Endothelial cell of umbilical vein (primary cell): ENCODE measurements at regions not wholly inside any gene's neighbourhood (a gene's known extent, or its start where the extent isn't known, plus 50 kb on each side); places are given as distances from the start of the nearest gene placed in this dataset.

Source experiments
- BruUV-seq: library from RNA; stranded (reverse); fragments of 400-500 nt; replicated peaks from 2 replicates; lab custom pipeline; 2021; lab: Mats Ljungman, UMichigan
- CTCF ChIA-PET: fragments of 300-600, 350-600 bp; sonication (Branson Sonifier 250); formaldehyde crosslinking; loops from one replicate; lab custom pipeline; 2021; ENCODE audit warnings: antibody characterized with exemption, inconsistent platforms; lab: Charles Lee
- POLR2A ChIA-PET: fragments of 300-600, 350-600 bp; sonication (Branson Sonifier 250); formaldehyde crosslinking; loops from one replicate; lab custom pipeline; 2021; ENCODE audit warnings: antibody characterized with exemption, inconsistent platforms; lab: Charles Lee
- DNase-seq: peaks from one replicate; pipeline ENCODE4 v3.0.0-alpha.2; 2011; ENCODE audit warnings: low read depth, low spot score
- FAIRE-seq: peaks from 2 replicates; lab custom pipeline; 2011; peaks lifted over from hg19 to GRCh38; lab: Jason Lieb, UNC
- H2AFZ ChIP-seq: 2 replicates; pipeline ENCODE4 v1.6.0; 2012; ENCODE audit warnings: low read depth, low read length, control low read depth, inconsistent platforms
- H3K27ac ChIP-seq: 2 replicates; pipeline ENCODE4 v1.5.1; 2011; ENCODE audit warnings: low read depth, mild to moderate bottlenecking, control low read depth, low read length, moderate library complexity; ENCODE audit not compliant: insufficient read depth
- H3K27me3 ChIP-seq, 2 experiments: 2 replicates each; pipeline versions ENCODE4 v1.6.0 to v1.6.1; 2011; ENCODE audit warnings: low read length in 2 of 2, mixed read lengths in 1 of 2; ENCODE audit not compliant: control insufficient read depth in 2 of 2, insufficient read depth in 2 of 2
- H3K36me3 ChIP-seq, 2 experiments: 2 replicates in 1 of 2; 3 replicates in 1 of 2; pipeline ENCODE4 v1.5.1; 2011; ENCODE audit warnings: low read length in 2 of 2, mild to moderate bottlenecking in 1 of 2, moderate library complexity in 1 of 2; ENCODE audit not compliant: control insufficient read depth in 2 of 2, insufficient read depth in 2 of 2; ENCODE audit errors: extremely low read depth in 1 of 2
- H3K4me1 ChIP-seq: 3 replicates; pipeline ENCODE4 v1.5.1; 2011; ENCODE audit warnings: mild to moderate bottlenecking, low read length; ENCODE audit not compliant: control insufficient read depth, insufficient read depth; ENCODE audit errors: extremely low read depth
- H3K4me2 ChIP-seq: 2 replicates; pipeline ENCODE4 v1.6.1; 2011; ENCODE audit warnings: low read length, control low read depth, mixed read lengths; ENCODE audit not compliant: insufficient read depth
- H3K4me3 ChIP-seq, 3 experiments: fragments of 200-600 bp in 1 of 3; sonication (generic), shearing (Covaris generic) in 1 of 3; replicated peaks in 1 of 3; 2 replicates each; pipeline ENCODE4 v1.5.1; 2011 to 2016; ENCODE audit warnings: control low read depth in 3 of 3, low read length in 3 of 3, mild to moderate bottlenecking in 2 of 3, inconsistent platforms in 1 of 3, low read depth in 1 of 3, moderate library complexity in 1 of 3; ENCODE audit not compliant: insufficient read depth in 1 of 3
- H3K79me2 ChIP-seq: 2 replicates; pipeline ENCODE4 v1.6.0; 2012; ENCODE audit warnings: low read length, inconsistent platforms; ENCODE audit not compliant: control insufficient read depth, insufficient read depth
- H3K9ac ChIP-seq: replicated peaks from 2 replicates; pipeline ENCODE3; 2011; ENCODE audit warnings: low read length, control low read depth; ENCODE audit not compliant: insufficient read depth; ENCODE audit errors: extremely low read depth
- H3K9me1 ChIP-seq: replicated peaks from 3 replicates; pipeline ENCODE4 v1.6.0; 2011; ENCODE audit warnings: mild to moderate bottlenecking, low read length; ENCODE audit not compliant: control insufficient read depth, insufficient read depth; ENCODE audit errors: extremely low read depth
- H3K9me3 ChIP-seq: replicated peaks from 2 replicates; pipeline ENCODE4 v1.5.1; 2012; ENCODE audit warnings: low read length, inconsistent platforms; ENCODE audit not compliant: control insufficient read depth, insufficient read depth
- H4K20me1 ChIP-seq: replicated peaks from 2 replicates; pipeline ENCODE3; 2011; ENCODE audit warnings: mild to moderate bottlenecking, low read length; ENCODE audit not compliant: control insufficient read depth, insufficient read depth; ENCODE audit errors: extremely low read depth
- CTCF ChIP-seq, 2 donors: IDR thresholded peaks; 1 replicate in 1 of 2; 2 replicates in 1 of 2; pipeline ENCODE4 v1.5.1; 2011; ENCODE audit warnings: low read length in 2 of 2, mild to moderate bottlenecking in 2 of 2, moderate library complexity in 2 of 2, control low read depth in 1 of 2, inconsistent platforms in 1 of 2, low read depth in 1 of 2; ENCODE audit not compliant: insufficient read depth in 1 of 2; ENCODE audit errors: extremely low read depth in 1 of 2
- EZH2 ChIP-seq: IDR thresholded peaks from 2 replicates; pipeline ENCODE4 v1.6.1; 2012; ENCODE audit warnings: borderline replicate concordance, low read depth, mild to moderate bottlenecking, moderate library complexity, low read length, inconsistent platforms; ENCODE audit not compliant: severe bottlenecking
- FOS ChIP-seq: IDR thresholded peaks from 2 replicates; pipeline ENCODE4 v1.6.1; 2011; ENCODE audit warnings: mild to moderate bottlenecking, low read length, moderate library complexity, borderline replicate concordance; ENCODE audit not compliant: insufficient read depth
- GATA2 ChIP-seq: IDR thresholded peaks from 2 replicates; pipeline ENCODE4 v1.7.0; 2011; ENCODE audit warnings: low read depth, mild to moderate bottlenecking, moderate library complexity, mixed read lengths, low read length; ENCODE audit not compliant: insufficient read length, insufficient read depth
- JUN ChIP-seq: IDR thresholded peaks from 2 replicates; pipeline ENCODE4 v1.6.1; 2011; ENCODE audit warnings: borderline replicate concordance, low read depth; ENCODE audit not compliant: insufficient read length, insufficient read depth
- MAX ChIP-seq: IDR thresholded peaks from 2 replicates; pipeline ENCODE4 v1.6.1; 2011; ENCODE audit not compliant: insufficient read depth, insufficient read length
- MYC ChIP-seq: IDR thresholded peaks from one replicate; pipeline ENCODE4 v1.6.1; 2011; ENCODE audit warnings: mild to moderate bottlenecking, low read depth, low read length
- POLR2A ChIP-seq: IDR thresholded peaks from 2 replicates; pipeline ENCODE4 v1.6.1; 2012; ENCODE audit warnings: low read depth, mild to moderate bottlenecking, control low read depth, low read length
- POLR2AphosphoS5 ChIP-seq: IDR thresholded peaks from 2 replicates; pipeline ENCODE4 v1.6.1; 2012; ENCODE audit warnings: low read depth, mild to moderate bottlenecking, control low read depth, low read length, moderate library complexity; ENCODE audit not compliant: insufficient read depth
- dilution Hi-C: fragments of 300-500 bp; cut with MboI; formaldehyde crosslinking; loops from one replicate; pipeline ENCODE4 v1.15.0; 2019; ENCODE audit warnings: low sequenced_read_pairs; ENCODE audit not compliant: extremely low pct_ligation_motif_present
- intact Hi-C: fragments of 100-400 bp; cut with micrococcal nuclease; formaldehyde crosslinking; loops from one replicate; pipeline ENCODE4 v1.10.0; 2022

DNA sequence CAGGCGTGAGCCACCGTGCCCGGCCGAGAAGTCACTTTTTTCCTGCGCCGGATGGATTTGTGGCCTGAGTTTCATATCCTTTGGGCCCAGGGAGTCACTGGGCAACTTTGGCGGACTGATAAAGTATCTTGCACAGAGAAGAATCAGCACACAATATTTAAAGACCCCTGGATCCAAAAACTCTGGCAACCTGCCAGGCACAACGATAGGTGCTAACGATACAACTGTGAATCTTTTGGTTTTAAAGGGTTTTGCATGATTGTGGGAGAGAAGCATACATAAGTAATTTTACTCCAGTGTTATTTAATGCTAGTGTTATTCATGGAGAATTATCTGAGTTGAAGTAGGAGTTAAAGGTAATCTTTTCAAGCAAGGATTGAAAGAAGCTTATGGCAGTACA, 85.3 kb downstream of the TAF11L14 start:
- ChIA-PET CTCF (no interaction called here), POLR2A (no interaction called here)
- TF ChIP-seq POLR2A (no peak), POLR2AphosphoS5 (no peak), FOS (no peak), MYC (no peak), MAX (no peak), JUN (no peak), CTCF (IDR thresholded peaks at IDR 0.05; ENCODE audit: extremely low read depth in 1 of 2, insufficient read depth in 1 of 2, low read depth in 1 of 2, low read length in 2 of 2) (no peak), EZH2 (no peak), GATA2 (no peak)
- dilution Hi-C loops, result no loop called here
- FAIRE-seq, result no peak
- no peaks in the 10 kb centered on the region for H3K9me3 ChIP-seq
- no peaks in the 10 kb centered on the region for H4K20me1 ChIP-seq
- H2AFZ ChIP-seq, result no peak overlapping the region
- H3K4me1 ChIP-seq, result no peaks in the 10 kb centered on the region
- H3K4me3 ChIP-seq, result no peak overlapping the region
- no peak overlapping the region for H3K4me2 ChIP-seq
- no peak overlapping the region for H3K27ac ChIP-seq
- no peaks in the 10 kb centered on the region for H3K36me3 ChIP-seq
- no peaks in the 10 kb centered on the region for H3K79me2 ChIP-seq
- H3K27me3 ChIP-seq, result no peaks in the 10 kb centered on the region
- H3K9me1 ChIP-seq, result no peaks in the 10 kb centered on the region
- DNase-seq, result no peak
- H3K9ac ChIP-seq, result no peak overlapping the region
- BruUV-seq, result no TSS peak
- intact Hi-C loops, result no loop called here
